ENCODE measurements at regions not wholly inside any gene's neighbourhood (a gene's known extent, or its start where the extent isn't known, plus 50 kb on each side); places are given as distances from the start of the nearest gene placed in this dataset.
"Not testable (repeated sequence)": the region's sequence is repeated elsewhere in the genome, so short reads cannot be mapped to it uniquely, and the experiment has no call there.

DNA sequence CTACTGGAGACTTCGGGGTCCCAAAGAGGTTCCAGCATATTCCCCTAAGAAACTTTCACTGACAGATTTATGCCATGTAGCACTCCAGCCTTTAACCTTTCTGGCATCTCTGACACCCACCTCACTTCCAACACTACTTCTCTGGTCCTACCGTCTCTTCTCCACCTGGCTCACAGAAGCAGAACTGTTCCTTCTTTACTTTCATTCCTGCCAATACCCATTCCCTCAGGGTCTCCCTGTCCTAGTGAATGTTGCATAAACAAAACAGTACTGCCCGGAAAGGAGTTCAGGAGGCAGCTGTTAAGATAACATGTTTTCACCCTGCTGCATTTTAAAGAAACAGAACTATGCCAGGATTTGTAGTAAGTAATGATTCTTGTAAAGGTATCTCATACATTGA lies 136.0 kb upstream of the MIR17HG start:
- DNase-seq (ENCODE audit: low read depth in 4 of 4, low spot score in 3 of 4): no peak

DNA sequence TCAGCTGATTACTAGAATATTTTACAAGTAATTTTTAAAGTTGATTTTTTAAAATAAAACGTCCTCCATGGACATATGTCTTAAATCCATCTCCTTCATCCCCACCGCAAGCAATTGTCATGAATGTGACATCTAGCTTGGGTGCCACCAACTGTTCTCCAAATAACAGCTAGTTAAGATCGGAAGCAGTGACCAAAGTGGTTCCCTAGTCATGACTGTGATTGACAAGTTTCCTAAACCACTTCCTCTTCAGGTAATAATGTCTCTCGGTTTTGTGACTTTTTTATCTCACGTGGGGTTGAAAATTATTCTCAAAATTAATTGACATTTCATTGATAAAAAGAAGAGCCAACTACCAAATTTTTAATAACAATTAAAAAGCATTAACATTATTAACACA lies 135.3 kb upstream of the MIR17HG start:
- DNase-seq (ENCODE audit: low read depth in 4 of 4, low spot score in 3 of 4): no peak

DNA sequence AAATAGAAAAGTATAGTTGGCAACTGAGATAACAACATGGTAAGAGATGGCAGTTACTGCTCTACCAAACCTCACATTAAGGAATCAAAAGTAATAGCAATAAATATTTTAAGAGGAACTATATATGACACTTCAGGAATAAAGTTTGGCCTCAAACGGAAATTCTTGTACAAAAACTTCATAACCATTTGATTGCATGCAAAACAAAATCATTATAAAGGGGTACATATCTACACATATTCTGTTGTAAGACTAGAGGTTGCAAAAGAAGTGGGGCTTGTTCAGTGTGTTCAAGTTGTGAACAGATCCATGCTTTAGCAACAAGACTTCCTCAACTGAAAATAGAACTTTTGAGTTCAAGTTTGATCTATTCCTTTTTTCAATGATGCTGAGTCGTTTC lies 133.5 kb upstream of the MIR17HG start:
- no peak for DNase-seq (ENCODE audit: low read depth in 4 of 4, low spot score in 3 of 4)

- DNase-seq (ENCODE audit: low read depth in 4 of 4, low spot score in 3 of 4): no peak
These were observed 130.4 kb upstream of the MIR17HG start for GRCh38 chr13:91216928-91217700.

GRCh38 chr13:91219201-91219600 lies 128.3 kb upstream of the MIR17HG start:
- no peak for DNase-seq (ENCODE audit: low read depth in 4 of 4, low spot score in 3 of 4)

- DNase-seq (ENCODE audit: low read depth in 4 of 4, low spot score in 3 of 4): no peak
These were observed 126.6 kb upstream of the MIR17HG start for GRCh38 chr13:91220872-91221271.

GRCh38 chr13:91228108-91228507 lies 119.4 kb upstream of the MIR17HG start:
- no peak for DNase-seq (ENCODE audit: low read depth in 4 of 4, low spot score in 3 of 4)

DNA sequence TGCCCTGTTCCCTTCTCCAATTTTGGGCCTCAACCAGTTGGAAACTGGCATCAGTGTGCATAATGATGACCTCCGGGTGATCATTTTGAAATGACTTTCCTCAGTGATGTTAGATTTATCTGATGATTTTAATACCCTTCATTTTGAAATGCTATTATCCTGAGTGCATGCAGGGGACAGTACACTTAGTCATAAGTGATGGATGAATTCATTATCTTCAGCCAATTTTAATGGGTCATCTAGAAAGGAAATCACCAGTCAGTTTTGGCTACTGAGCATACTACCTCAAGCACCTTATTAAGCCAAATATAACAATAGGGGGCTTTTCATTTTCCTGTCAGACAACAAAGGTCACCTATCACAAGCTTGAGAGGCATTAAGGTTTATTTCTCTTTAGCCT lies 118.5 kb upstream of the MIR17HG start:
- no peak for DNase-seq (ENCODE audit: low read depth in 4 of 4, low spot score in 3 of 4)

DNA sequence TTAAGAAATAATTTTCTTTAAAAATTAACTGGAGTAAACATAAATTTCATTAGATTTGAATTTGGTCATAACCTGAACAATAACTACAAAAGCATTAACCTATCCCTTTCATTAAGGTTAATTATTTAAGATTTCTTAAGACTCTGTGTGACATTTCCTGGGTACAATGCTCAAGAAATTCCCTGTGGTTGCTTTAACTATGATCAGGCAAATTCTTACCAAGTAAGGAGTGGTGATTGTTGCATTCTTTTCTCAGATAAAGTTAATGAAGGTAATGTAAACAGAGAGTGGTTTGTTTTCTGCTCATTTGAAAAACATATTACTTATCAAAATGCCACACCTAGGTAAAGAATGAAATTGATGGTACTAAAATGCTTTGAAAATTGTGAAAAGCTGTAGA lies 114.8 kb upstream of the MIR17HG start:
- no peak for DNase-seq (ENCODE audit: low read depth in 4 of 4, low spot score in 3 of 4)

GRCh38 chr13:91233291-91233690 lies 114.2 kb upstream of the MIR17HG start:
- no peak for DNase-seq (ENCODE audit: low read depth in 4 of 4, low spot score in 3 of 4)

DNA sequence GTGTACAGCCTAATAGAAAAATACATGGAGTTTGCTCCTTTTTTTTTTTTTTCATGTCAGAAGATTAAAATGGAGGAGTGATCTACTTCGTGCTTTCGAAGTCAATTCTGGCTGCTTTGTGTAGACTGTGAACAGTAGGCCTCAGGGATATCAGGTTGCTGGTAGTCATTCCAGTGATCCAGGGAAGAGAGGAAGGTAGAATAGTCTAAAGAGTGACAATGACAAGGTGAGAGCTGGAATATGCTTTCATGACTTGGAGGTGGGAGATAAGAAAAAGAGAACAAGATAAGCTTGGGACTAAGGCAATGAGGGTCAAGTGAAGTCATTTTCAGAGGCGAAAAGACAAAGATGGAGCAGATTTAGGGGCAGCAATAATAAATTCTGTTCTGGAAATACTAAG lies 111.3 kb upstream of the MIR17HG start:
- DNase-seq (ENCODE audit: low read depth in 4 of 4, low spot score in 3 of 4): no peak

DNA sequence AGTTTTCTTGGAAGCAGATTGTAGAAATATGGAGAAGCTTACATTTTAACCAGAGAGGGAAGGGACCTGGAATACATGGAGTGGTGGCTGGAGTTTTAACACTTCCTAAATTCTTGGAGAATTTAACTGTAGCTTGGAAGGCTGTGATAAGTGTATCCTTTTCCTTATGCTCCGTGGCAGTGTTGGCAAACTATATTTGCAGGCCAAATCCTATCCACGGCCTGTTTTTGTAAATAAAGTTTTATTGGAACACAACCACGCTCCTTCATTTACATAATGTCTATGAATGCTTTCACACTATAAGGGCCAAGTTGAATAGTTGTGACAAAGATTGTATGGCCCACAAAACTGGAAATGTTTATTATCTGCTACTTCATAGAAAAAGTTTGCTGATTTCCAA lies 110.6 kb upstream of the MIR17HG start:
- no peak for DNase-seq (ENCODE audit: low read depth in 4 of 4, low spot score in 3 of 4)

DNA sequence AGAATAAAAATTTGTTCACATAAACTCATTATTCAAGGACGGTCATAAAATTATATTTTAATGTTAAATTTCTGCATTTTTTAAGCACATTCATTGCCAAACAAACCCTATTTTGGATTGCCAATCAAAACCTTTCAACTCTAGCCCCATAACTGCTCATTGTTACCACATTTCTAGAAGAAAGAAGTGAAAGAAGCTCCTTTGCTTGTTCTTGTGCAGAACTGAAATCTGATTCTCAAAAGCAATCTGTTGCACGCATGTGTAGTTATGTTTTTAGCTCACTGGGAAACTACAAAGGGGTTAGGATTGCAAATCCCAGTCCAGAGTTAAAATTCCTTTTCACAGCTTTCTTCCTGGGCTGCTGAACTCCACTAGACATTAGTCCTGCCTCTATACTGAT lies 109.5 kb upstream of the MIR17HG start:
- no peak for DNase-seq (ENCODE audit: low read depth in 4 of 4, low spot score in 3 of 4)

GRCh38 chr13:91240341-91240740 lies 107.1 kb upstream of the MIR17HG start:
- DNase-seq (ENCODE audit: low read depth in 4 of 4, low spot score in 3 of 4): no peak

DNA sequence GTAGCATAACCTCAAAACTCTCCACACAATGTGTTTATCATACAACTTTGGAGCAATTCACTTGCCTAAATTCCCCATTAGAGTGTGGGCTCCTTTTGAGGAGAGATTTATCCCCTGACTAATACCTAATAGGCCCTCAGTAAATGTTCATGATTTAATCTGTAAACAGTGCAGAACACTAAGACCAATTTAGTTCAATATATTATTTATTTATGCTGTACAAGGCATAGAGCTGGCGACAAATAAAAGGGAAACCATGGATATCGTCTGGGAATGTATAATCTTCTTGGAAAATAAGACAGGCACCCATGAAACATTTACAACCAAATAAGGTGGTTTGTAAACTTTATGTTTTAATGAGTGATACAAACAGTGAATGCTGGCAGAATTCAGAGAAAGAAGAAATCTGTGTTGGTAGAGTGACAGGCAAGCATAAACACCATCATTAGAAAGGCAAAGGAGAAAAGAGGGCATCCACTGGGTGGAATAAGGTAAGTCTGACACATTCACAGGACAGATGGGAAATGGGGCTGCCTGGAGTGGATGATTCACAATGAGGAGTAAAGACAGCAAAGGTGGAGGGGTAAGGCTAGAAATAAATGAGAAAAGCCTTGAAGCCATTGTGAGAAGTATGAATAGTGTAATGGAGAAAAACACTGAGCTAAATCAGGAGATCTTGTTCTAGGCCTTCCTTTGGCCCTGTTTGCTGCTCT lies 106.1 kb upstream of the MIR17HG start:
- no peak for DNase-seq (ENCODE audit: low read depth in 4 of 4, low spot score in 3 of 4)

GRCh38 chr13:91242652-91243051 lies 104.8 kb upstream of the MIR17HG start:
- DNase-seq (ENCODE audit: low read depth in 4 of 4, low spot score in 3 of 4): no peak

- no peak for DNase-seq (ENCODE audit: low read depth in 4 of 4, low spot score in 3 of 4)
These were observed 102.2 kb upstream of the MIR17HG start for GRCh38 chr13:91245288-91245687.

DNA sequence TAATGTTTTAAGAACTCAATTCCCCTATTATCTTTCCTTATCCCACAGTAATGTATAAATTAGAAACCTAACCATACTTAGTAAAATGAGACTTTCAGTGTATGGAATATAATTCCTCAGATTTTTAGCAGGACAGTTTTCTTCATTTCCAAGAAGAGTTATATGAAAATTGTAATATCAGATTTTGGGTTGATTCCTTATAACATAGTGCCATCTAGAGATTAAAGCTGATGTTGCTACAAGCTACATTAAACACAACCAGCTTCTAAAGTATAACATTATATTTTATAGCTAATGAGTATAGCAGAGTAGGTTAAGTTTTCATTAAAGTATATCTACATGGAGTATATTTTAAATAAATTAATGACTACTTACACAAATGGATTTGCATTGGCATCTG lies 99.7 kb upstream of the MIR17HG start:
- peak in 2 of 4 donors; percentile 1 to 3 for DNase-seq (ENCODE audit: low read depth in 4 of 4, low spot score in 3 of 4)

- DNase-seq (ENCODE audit: low read depth in 4 of 4, low spot score in 3 of 4): no peak
These were observed 99.2 kb upstream of the MIR17HG start for GRCh38 chr13:91248249-91248648.

DNA sequence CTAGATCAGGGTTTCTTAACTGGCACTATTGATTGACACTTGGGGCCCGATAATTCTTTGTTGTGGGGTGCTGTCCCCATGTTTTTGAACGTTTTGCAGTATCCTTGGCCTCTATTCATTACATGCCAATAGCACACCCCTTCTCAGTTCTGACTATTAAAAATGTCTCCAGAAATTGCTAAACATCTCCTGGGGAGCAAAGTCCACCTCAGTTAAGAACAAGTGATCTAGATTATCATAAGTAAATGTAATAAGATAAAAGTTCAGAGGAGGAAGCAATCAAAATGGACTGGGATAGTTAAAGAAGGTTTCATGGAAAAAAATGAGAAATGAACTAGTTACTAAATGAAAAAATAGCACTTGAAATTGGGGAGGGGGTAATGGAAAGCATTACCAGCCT lies 98.1 kb upstream of the MIR17HG start:
- DNase-seq (ENCODE audit: low read depth in 4 of 4, low spot score in 3 of 4): no peak

- no peak for DNase-seq (ENCODE audit: low read depth in 4 of 4, low spot score in 3 of 4)
These were observed 97.6 kb upstream of the MIR17HG start for GRCh38 chr13:91249861-91250260.

- DNase-seq (ENCODE audit: low read depth in 4 of 4, low spot score in 3 of 4): not testable (repeated sequence)
These were observed 95.9 kb upstream of the MIR17HG start for GRCh38 chr13:91251573-91251972.
